Neural progenitor cell (in vitro differentiated cells): ENCODE measurements at regions not wholly inside any gene's neighbourhood (a gene's known extent, or its start where the extent isn't known, plus 50 kb on each side); places are given as distances from the start of the nearest gene placed in this dataset.

Experiments used
- CTCF ChIP-seq: fragments of 200-600 bp; sonication (generic); IDR thresholded peaks from 2 replicates; pipeline ENCODE4 v1.5.1; 2017; ENCODE audit warnings: antibody characterized with exemption, mild to moderate bottlenecking
- EZH2 ChIP-seq: fragments of 200-600 bp; sonication (generic); IDR thresholded peaks from 2 replicates; pipeline ENCODE4 v1.6.1; 2017; ENCODE audit warnings: antibody characterized with exemption, mild to moderate bottlenecking, moderate library complexity
- EZH2phosphoT487 ChIP-seq: fragments of 200-600 bp; sonication (generic); IDR thresholded peaks from 2 replicates; pipeline ENCODE4 v1.6.1; 2017; ENCODE audit warnings: antibody characterized with exemption

DNA sequence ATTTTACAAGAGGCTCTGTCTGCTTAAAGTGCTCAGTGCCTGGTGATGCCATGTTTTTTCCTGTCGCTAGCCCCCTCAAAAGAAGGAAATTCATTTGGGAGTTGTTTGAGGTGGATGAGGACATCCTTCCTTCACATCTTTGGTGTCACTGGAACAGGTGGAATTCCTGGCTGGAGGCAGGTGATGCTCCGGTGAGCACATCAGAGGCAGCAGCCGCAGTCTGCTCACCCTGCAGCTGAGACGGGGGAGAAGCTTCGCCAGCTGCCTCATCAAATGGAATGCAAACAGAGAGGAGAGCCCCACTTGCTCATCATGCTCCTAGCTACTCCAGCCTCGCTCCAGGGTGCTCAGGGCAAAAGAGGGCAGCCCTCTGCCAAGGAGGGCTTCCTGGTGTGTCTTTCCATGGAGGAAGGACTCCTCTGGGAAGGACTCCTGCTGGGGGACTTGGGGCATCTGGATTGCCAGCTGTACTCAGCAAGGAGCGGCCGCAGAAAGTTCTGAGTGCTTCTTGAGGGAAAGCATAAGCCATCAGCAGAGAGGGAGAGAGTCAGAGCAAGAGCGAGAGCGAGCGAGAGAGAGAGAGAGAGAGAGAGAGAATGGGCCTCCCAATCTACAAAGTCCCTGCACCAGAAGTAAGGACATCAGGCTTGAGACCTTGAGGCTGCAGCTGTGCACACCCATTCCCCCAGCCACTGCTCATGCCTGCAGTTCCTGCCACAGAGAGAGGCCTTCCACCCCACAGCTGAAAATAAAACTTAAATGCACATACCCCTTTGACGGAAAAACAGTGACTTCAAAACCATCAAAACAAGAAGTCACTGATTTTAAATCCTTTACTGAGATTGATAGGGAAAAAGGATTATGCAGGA lies 74.3 kb upstream of the UBL3 start:
- TF ChIP-seq EZH2, result no peak
- no peak for TF ChIP-seq CTCF
- TF ChIP-seq EZH2phosphoT487, result no peak
